Spinal cord (tissue), 9 donors: ENCODE measurements at regions not wholly inside any gene's neighbourhood (a gene's known extent, or its start where the extent isn't known, plus 50 kb on each side); places are given as distances from the start of the nearest gene placed in this dataset.

ENCODE experiments used
- DNase-seq, 6 donors: peaks; one replicate each; pipeline versions ENCODE4 v3.0.0 to v3.0.0-alpha.2; 2013 to 2015; ENCODE audit warnings: low spot score in 6 of 6, low read depth in 4 of 6
- H3K27ac ChIP-seq: one replicate; pipeline ENCODE4 v1.5.1; 2013; ENCODE audit warnings: low read depth, low read length, control low read depth
- H3K27me3 ChIP-seq: one replicate; pipeline ENCODE4 v1.6.1; 2013; ENCODE audit warnings: low read length; ENCODE audit not compliant: control insufficient read depth, insufficient read depth
- H3K36me3 ChIP-seq: one replicate; pipeline ENCODE4 v1.6.1; 2013; ENCODE audit warnings: low read length; ENCODE audit not compliant: control insufficient read depth, insufficient read depth
- H3K4me1 ChIP-seq: one replicate; pipeline ENCODE4 v1.6.1; 2013; ENCODE audit warnings: low read length; ENCODE audit not compliant: control insufficient read depth, insufficient read depth
- H3K4me3 ChIP-seq: one replicate; pipeline ENCODE4 v1.5.1; 2013; ENCODE audit warnings: low read depth, low read length, control low read depth
- H3K9me3 ChIP-seq: one replicate; pipeline ENCODE4 v1.6.1; 2013; ENCODE audit warnings: low read length; ENCODE audit not compliant: control insufficient read depth, insufficient read depth
- WGBS: methylation state at CpG from one replicate; pipeline ENCODE4 v1.1.5; 2013; ENCODE audit warnings: missing lambda C conversion rate; ENCODE audit not compliant: insufficient coverage; 5-methylcytosine and 5-hydroxymethylcytosine counted together
- donor health status: healthy.

GRCh38 chr4:162912482-162912881, 254.2 kb downstream of the NAF1 start:
- H3K27me3 ChIP-seq: no peaks in the 10 kb centered on the region
- 100% methylated on average over 1 of the region's 2 CpGs for WGBS
- H3K27ac ChIP-seq: no peak overlapping the region
- H3K4me1 ChIP-seq: no peaks in the 10 kb centered on the region
- no peak for DNase-seq
- H3K9me3 ChIP-seq: peaks cover 2% of the 10 kb centered on the region
- H3K4me3 ChIP-seq: no peak overlapping the region
- H3K36me3 ChIP-seq: no peaks in the 10 kb centered on the region

- H3K4me3 ChIP-seq: no peak overlapping the region
- WGBS: 100% methylated on average over 1 of the region's 3 CpGs
- H3K27me3 ChIP-seq: no peaks in the 10 kb centered on the region
- no peaks in the 10 kb centered on the region for H3K36me3 ChIP-seq
- no peak overlapping the region for H3K27ac ChIP-seq
- no peaks in the 10 kb centered on the region for H3K4me1 ChIP-seq
- no peaks in the 10 kb centered on the region for H3K9me3 ChIP-seq
- DNase-seq: no peak
Observed at GRCh38 chr4:162911349-162911748, 255.3 kb downstream of the NAF1 start.

DNA sequence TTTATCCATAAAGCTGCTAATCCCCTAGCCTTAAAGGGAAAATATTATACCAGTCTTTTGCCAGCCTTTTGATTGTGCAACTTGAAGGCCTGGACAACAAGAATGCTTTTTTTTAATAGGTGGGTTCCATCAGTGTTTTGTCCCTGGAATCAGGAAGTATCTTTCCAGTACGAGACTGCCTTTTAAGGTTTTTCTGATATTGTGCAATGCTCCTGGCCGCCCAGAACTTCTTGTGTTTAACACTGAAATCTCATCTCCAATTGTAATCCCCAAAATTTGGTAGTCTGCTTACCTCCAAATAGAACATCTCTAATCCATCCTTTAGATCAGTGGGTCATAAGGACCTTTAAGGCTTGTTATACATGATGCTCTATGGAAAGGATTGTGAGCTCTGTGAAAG, 256.7 kb downstream of the NAF1 start:
- no peaks in the 10 kb centered on the region for H3K36me3 ChIP-seq
- no peaks in the 10 kb centered on the region for H3K27me3 ChIP-seq
- WGBS: 88% methylated on average over 1 of the region's 2 CpGs
- H3K4me3 ChIP-seq: no peak overlapping the region
- peaks cover 2% of the 10 kb centered on the region for H3K9me3 ChIP-seq
- H3K4me1 ChIP-seq: no peaks in the 10 kb centered on the region
- DNase-seq: no peak
- no peak overlapping the region for H3K27ac ChIP-seq

DNA sequence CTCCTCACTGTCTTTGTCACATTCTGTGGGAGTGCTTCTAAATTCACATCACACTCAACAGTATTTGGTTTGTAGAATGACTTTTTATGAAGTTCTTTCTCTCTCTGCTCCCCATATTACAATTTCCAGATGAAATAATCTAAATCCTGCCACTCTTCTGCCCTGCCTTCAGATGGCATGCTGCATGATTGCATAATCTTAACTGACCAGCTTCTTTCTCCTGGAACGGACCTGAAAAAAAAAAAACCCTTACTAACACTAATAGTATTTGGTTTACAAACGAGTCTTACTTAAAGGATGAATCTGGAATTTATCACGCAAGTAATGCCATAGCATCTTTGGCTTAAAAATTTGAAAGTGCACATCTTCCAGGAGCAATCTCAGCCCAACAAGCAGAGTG, 272.3 kb downstream of the NAF1 start:
- no peaks in the 10 kb centered on the region for H3K27me3 ChIP-seq
- no peaks in the 10 kb centered on the region for H3K36me3 ChIP-seq
- H3K9me3 ChIP-seq: no peaks in the 10 kb centered on the region
- no peak overlapping the region for H3K4me3 ChIP-seq
- H3K27ac ChIP-seq: no peak overlapping the region
- no peaks in the 10 kb centered on the region for H3K4me1 ChIP-seq
- WGBS: no CpG with 5 or more reads among the region's 3 CpGs
- no peak for DNase-seq

GRCh38 chr4:162891788-162892707, 274.6 kb downstream of the NAF1 start:
- Histone ChIP-seq H3K4me3 (no peak overlapping the region), H3K4me1 (no peaks in the 10 kb centered on the region), H3K27ac (no peak overlapping the region), H3K27me3 (no peaks in the 10 kb centered on the region), H3K9me3 (no peaks in the 10 kb centered on the region), H3K36me3 (no peaks in the 10 kb centered on the region)
- no peak for DNase-seq
- WGBS: no CpG with 5 or more reads among the region's 3 CpGs

DNA sequence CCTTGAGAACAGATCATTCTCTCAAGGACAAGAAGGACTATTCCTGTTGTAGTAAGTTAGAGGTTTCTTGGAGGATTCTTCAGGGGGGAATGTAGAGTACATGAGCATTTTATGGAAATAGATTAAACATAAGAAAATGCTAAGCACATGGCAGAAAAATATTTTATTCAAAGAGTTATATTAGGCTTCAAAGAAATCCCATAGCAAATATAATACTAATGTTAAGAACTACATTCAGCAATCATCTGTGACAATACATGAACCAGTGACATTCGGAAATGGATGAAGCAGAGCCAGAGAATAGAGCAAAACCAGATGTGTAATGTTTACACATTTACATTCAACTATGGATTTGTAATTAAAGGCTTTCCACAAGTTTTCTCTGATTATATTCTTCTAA, 288.6 kb downstream of the NAF1 start:
- no peak overlapping the region for H3K4me3 ChIP-seq
- DNase-seq: no peak
- no CpG with 5 or more reads among the region's 1 CpG for WGBS
- H3K27ac ChIP-seq: no peak overlapping the region
- no peaks in the 10 kb centered on the region for H3K27me3 ChIP-seq
- H3K36me3 ChIP-seq: no peaks in the 10 kb centered on the region
- H3K9me3 ChIP-seq: no peaks in the 10 kb centered on the region
- no peaks in the 10 kb centered on the region for H3K4me1 ChIP-seq

DNA sequence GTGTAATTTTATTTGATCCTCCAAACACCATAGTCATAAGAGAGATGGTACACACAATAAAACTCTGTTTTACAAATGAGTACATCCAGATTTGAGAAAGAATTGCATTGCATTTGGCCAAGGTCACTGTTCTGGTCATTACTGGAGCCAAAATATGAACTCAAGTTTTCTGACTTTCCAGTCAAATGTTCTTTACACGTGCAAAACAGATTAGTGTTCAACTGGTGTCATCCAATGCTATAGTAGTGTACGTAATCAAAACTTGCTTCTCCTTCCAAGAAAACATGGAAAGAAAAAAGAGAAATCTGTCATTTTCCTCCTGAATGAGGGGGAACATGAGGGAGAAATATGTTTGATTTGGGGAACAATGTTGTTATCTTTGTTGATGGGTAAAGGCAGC, 291.9 kb downstream of the NAF1 start:
- DNase-seq: peak in 1 of 6 donors; percentile 49

GRCh38 chr4:162871990-162872389, 294.7 kb downstream of the NAF1 start:
- H3K27ac ChIP-seq: no peak overlapping the region
- no peaks in the 10 kb centered on the region for H3K9me3 ChIP-seq
- H3K27me3 ChIP-seq: no peaks in the 10 kb centered on the region
- WGBS: 77% methylated on average over 4 of the region's 4 CpGs
- no peaks in the 10 kb centered on the region for H3K4me1 ChIP-seq
- no peaks in the 10 kb centered on the region for H3K36me3 ChIP-seq
- no peak overlapping the region for H3K4me3 ChIP-seq
- no peak for DNase-seq

More for the DNA sequence above, 291.9 kb downstream of the NAF1 start:
- Histone ChIP-seq H3K27ac (no peak overlapping the region), H3K36me3 (no peaks in the 10 kb centered on the region), H3K9me3 (no peaks in the 10 kb centered on the region), H3K4me3 (no peak overlapping the region), H3K27me3 (no peaks in the 10 kb centered on the region), H3K4me1 (no peaks in the 10 kb centered on the region)
- WGBS: no CpG with 5 or more reads among the region's 2 CpGs

- no peak for DNase-seq
- H3K4me3 ChIP-seq: no peak overlapping the region
- peaks cover 1% of the 10 kb centered on the region for H3K9me3 ChIP-seq
- H3K4me1 ChIP-seq: no peaks in the 10 kb centered on the region
- no peak overlapping the region for H3K27ac ChIP-seq
- H3K27me3 ChIP-seq: no peaks in the 10 kb centered on the region
- no peaks in the 10 kb centered on the region for H3K36me3 ChIP-seq
Observed at GRCh38 chr4:162869157-162869556, 297.5 kb downstream of the NAF1 start.

GRCh38 chr4:162866565-162866964, 300.1 kb downstream of the NAF1 start:
- no peak for DNase-seq
- WGBS: 94% methylated on average over 2 of the region's 2 CpGs
- peaks cover 1% of the 10 kb centered on the region for H3K9me3 ChIP-seq
- no peaks in the 10 kb centered on the region for H3K36me3 ChIP-seq
- H3K4me3 ChIP-seq: no peak overlapping the region
- no peaks in the 10 kb centered on the region for H3K4me1 ChIP-seq
- no peaks in the 10 kb centered on the region for H3K27me3 ChIP-seq
- no peak overlapping the region for H3K27ac ChIP-seq
